K562 (cell line): ENCODE measurements at regions not wholly inside any gene's neighbourhood (a gene's known extent, or its start where the extent isn't known, plus 50 kb on each side); places are given as distances from the start of the nearest gene placed in this dataset.

ENCODE experiments used
- MGA ChIP-seq: fragments of 450-650 bp; IDR thresholded peaks from 2 replicates; pipeline ENCODE4 v1.6.1; 2016; ENCODE audit warnings: mild to moderate bottlenecking, moderate library complexity
- TF ChIP-seq, protein P1 (sequence below): fragments of 250-450 bp; sonication (Bioruptor Pico); IDR thresholded peaks from 2 replicates; pipeline ENCODE4 v1.8.0; 2022; ENCODE audit warnings: inconsistent platforms

DNA sequence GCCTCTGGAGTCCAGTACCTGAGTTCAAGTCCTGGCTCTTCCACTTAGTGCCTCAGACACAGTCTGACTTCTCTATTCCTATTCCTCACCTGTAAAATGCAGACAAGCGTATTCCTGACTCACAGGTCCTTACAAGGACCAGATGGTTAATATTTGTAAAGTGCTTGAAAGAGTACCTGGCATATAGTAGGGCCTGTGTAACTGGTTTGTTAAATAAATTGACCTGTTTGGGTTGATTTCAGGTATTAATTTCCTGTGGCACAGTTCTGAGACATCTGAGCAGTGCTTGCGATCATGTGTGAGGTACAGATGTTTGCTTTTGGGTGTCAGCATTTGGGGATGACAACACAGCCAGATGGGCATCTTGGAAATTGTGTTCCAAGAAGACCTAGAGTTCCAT, 127.5 kb downstream of the APIP start (continued):
- no peak for TF ChIP-seq MGA
- TF ChIP-seq, protein P1, sequence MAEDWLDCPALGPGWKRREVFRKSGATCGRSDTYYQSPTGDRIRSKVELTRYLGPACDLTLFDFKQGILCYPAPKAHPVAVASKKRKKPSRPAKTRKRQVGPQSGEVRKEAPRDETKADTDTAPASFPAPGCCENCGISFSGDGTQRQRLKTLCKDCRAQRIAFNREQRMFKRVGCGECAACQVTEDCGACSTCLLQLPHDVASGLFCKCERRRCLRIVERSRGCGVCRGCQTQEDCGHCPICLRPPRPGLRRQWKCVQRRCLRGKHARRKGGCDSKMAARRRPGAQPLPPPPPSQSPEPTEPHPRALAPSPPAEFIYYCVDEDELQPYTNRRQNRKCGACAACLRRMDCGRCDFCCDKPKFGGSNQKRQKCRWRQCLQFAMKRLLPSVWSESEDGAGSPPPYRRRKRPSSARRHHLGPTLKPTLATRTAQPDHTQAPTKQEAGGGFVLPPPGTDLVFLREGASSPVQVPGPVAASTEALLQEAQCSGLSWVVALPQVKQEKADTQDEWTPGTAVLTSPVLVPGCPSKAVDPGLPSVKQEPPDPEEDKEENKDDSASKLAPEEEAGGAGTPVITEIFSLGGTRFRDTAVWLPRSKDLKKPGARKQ (CRISPR knock-in tag), result no peak
